ENCODE measurements at regions not wholly inside any gene's neighbourhood (a gene's known extent, or its start where the extent isn't known, plus 50 kb on each side); places are given as distances from the start of the nearest gene placed in this dataset.

DNA sequence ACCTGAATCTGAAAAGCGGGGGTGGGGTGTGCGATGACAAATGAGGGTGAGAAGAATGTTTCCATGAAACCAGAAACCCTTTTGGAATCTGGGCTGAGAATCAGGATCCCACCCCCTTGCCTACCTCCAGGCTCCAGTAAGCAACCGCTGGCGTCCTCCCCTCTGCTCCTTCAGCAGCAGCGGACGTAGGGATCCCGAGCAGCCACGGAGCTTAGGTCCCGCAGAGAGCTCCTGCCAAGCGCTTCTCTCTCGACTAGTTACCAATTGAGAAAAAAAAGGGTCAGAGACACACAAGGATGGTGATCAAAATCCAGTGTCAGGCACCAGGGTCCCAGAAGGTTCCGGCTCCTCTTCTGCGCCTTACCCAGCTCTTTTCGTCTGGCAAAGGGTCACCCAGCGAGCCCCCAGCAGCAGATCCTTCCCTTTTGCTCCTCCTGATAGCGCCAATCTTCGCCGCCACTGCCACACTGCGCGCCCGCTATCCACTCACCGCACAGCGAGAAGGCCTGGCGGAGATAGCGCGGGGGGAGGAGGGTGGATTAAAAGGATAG, 733.5 kb downstream of the ZWINT start:
- TF ChIP-seq, protein P1, sequence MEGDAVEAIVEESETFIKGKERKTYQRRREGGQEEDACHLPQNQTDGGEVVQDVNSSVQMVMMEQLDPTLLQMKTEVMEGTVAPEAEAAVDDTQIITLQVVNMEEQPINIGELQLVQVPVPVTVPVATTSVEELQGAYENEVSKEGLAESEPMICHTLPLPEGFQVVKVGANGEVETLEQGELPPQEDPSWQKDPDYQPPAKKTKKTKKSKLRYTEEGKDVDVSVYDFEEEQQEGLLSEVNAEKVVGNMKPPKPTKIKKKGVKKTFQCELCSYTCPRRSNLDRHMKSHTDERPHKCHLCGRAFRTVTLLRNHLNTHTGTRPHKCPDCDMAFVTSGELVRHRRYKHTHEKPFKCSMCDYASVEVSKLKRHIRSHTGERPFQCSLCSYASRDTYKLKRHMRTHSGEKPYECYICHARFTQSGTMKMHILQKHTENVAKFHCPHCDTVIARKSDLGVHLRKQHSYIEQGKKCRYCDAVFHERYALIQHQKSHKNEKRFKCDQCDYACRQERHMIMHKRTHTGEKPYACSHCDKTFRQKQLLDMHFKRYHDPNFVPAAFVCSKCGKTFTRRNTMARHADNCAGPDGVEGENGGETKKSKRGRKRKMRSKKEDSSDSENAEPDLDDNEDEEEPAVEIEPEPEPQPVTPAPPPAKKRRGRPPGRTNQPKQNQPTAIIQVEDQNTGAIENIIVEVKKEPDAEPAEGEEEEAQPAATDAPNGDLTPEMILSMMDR (IDR thresholded peaks at IDR 0.05), result no peak
- no peak for TF ChIP-seq EP300 (IDR thresholded peaks at IDR 0.05)
- no peak for TF ChIP-seq POLR2A (IDR thresholded peaks at IDR 0.05)

Measured in tibial nerve (tissue), 4 donors.